G401.6 (cell line): ENCODE measurements at regions not wholly inside any gene's neighbourhood (a gene's known extent, or its start where the extent isn't known, plus 50 kb on each side); places are given as distances from the start of the nearest gene placed in this dataset.

Experiments used
- FAIRE-seq: peaks from 2 replicates; lab custom pipeline; 2012; peaks lifted over from hg19 to GRCh38; lab: Jason Lieb, UNC

DNA sequence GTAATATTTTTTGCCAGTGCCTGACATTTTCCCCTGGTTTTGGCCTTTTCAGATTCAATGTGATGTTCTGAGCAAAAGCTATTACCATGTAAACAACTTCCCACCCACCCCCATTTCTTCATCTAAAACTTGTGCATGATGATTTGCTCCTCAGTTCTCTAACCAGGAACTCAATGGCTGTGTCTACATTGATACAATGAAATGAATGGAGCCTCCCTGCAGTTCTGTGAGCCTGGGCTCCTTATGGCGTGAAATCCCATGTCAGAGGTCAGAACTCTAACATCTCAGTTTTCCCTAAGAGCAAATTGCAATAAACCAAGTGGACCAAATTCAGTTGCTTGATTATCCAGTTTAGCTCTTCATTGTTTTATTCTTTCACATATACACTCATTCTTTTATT lies 534.8 kb upstream of the LCORL start:
- FAIRE-seq = no peak

- no peak for FAIRE-seq
Observed at GRCh38 chr4:18540349-18540748, 518.8 kb upstream of the LCORL start.

DNA sequence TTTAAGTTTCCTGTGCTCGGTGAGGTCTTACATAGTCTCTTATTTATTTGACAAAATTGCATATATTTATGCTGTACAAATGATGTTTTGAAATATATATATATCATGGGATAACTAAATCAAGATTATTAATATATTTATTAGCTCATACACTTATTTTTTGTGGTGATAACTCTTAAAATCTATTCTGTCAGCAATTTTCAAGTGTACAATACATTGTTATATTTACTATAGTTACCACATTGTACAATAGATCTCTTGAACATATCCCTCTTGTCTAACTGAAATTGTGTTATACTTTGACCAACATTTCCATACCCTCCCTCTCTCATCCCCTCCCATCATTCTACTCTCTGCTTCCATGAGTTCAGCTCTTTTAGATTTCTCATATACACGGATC lies 516.6 kb upstream of the LCORL start:
- FAIRE-seq = no peak

DNA sequence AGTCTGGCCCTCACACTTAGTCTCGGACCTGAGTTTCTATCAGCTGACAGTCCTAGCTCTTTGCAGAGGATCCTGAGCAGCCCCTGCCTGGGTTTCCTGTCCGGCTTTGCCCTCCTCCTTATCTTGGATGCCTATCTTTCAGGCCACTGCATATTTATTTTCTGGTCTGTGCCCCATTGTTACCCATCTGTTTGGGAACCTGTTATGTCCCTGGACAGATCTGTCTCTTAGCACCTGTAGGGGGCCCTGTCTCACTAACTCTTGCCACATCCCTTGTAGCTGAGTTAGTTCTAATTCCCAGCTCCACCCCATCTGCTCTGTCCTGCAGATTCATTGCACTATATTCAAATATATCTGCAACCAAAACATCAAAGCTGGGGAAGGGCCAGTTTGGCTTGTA lies 514.9 kb upstream of the LCORL start:
- FAIRE-seq = no peak

DNA sequence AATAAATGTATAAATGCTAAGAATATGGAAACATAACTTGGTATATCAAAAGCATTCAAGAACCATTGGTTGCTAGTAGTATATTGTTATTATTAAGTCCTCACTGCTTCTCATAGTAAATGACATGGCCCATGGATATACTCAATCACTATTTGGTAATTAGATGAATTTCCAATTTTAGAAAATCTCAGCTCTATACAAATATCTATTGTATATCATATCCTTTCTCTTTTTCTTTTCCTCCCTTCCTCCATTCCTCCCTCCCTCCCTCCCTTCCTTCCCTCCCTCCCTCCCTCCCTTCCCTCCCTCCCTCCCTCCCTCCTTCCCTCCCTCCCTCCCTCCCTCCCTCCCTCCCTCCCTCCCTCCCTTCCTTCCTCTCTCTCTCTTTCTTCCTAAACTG lies 514.4 kb upstream of the LCORL start:
- no peak for FAIRE-seq

GRCh38 chr4:18533262-18533775 lies 511.8 kb upstream of the LCORL start:
- FAIRE-seq = no peak

GRCh38 chr4:18531731-18532130 lies 510.2 kb upstream of the LCORL start:
- no peak for FAIRE-seq

DNA sequence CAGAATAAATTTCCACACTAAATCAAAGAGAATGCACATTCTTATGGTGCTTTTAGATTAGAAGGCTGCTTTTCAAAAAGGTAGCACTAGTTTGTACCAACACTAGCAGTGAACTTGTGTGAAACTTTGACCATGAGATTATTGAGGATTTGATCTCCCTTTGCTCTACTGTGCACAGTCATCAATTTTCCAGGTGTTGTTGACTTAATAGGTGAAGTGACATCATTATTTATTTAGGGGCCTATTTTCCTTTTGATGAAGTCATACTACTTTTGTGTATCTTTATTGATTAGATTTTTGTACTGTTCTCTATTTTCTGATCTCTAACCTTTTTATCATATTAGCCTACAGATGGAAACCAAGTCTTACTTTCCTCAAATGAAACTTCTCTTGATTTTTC lies 507.9 kb upstream of the LCORL start:
- FAIRE-seq = peak; percentile 3

- no peak for FAIRE-seq
Observed at GRCh38 chr4:18524667-18525066, 503.1 kb upstream of the LCORL start.

DNA sequence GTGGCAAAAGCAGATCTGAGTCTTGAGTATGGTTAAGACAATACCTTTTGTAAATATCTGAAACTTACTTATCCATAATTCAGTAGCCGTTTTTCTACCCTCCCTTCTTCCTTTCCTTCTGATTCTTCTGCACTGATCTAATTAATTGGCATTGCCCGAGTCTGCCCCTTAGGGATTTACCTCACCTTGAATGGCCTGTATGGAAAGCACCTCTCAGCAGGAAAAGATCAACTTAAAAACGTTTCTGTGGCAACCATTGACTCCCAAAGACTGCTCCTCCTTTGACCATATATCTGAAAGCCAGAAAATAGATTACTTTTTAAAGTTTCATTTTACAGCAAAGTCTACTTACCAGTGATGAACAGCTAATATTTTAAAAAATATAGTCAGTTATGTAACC lies 496.5 kb upstream of the LCORL start:
- FAIRE-seq = no peak

GRCh38 chr4:18513861-18514260 lies 492.3 kb upstream of the LCORL start:
- no peak for FAIRE-seq

DNA sequence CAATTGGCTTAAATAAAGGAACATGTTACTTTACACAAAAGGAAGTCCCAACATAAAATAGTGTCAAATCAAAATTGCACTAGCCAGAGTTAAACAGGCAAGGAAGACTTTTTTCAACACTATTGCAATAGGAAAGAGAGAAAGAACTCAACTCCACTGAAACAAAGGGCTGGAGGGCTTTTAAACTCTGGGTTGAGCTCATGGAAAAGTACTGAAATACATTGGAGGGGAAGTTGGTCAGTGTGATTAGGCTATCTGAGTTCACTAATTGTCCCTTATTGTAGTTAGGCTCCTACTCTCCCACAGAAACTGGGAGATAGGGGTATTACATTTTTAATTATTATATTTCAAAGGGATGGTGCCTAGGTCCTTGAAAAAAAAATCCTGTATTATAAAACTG lies 491.2 kb upstream of the LCORL start:
- no peak for FAIRE-seq

DNA sequence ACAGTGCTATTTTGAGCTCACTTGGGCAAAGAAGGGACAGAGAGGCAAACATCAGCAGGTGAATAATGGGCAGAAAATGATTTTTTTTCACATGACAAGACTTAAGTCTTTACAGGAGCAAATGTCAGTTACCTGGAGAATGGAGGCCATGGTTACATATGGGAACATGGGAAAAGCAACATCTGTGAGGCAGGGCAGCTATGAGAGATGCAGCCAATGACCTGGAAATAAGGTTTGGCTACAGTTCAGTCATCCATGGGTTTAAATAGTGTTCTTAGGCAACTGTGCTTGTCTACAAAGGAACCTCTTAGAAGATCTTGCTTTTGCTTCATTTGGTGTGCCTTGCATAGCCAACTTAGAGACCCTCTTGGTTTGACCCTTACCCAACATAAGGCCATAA lies 490.2 kb upstream of the LCORL start:
- FAIRE-seq = no peak

DNA sequence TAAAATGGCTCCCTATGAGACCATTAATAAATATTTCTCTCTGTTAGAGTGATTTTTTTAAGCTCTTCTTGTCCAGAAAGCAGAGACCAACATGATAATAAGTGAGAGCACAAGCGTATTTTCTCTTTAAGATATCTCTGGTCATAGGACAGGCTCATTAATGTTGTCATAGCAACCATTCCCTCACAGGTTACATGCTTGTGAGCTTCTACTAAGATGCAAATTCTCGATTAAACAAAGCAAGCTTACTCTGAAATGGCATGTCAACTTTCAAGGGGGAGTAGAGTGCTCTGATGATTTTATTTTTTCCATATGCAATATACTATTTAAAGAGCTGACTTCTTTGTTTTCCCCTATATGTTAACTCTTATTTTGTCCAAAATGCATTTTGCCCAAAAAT lies 487.2 kb upstream of the LCORL start:
- FAIRE-seq = no peak

- no peak for FAIRE-seq
Observed at GRCh38 chr4:18480928-18481327, 459.4 kb upstream of the LCORL start.

- no peak for FAIRE-seq
Observed at GRCh38 chr4:18480342-18480741, 458.8 kb upstream of the LCORL start.

DNA sequence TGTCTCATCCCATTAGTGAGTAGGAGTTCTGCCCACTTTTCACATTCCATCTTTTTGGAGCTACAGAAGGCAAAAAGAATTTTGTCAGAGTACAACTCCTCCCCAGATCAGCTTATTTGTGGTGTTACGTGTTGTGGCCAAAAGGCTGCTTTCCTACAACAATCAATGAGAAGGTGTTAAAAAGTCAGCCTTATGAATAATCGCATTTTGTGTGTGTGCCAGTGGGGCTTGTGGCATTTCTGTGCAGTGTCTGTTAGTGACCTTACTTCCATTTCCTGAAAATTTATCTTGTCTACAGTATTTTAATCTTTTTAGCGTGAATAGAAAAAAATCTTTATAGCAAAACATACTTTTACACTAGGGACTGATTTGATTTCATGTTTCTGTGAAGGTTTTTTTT lies 458.3 kb upstream of the LCORL start:
- no peak for FAIRE-seq

- no peak for FAIRE-seq
Observed at GRCh38 chr4:18463987-18464559, 442.5 kb upstream of the LCORL start.

GRCh38 chr4:18458465-18458864 lies 436.9 kb upstream of the LCORL start:
- FAIRE-seq = no peak

GRCh38 chr4:18454349-18454748 lies 432.8 kb upstream of the LCORL start:
- FAIRE-seq = no peak

- FAIRE-seq = no peak
Observed at GRCh38 chr4:18445110-18445509, 423.6 kb upstream of the LCORL start.

DNA sequence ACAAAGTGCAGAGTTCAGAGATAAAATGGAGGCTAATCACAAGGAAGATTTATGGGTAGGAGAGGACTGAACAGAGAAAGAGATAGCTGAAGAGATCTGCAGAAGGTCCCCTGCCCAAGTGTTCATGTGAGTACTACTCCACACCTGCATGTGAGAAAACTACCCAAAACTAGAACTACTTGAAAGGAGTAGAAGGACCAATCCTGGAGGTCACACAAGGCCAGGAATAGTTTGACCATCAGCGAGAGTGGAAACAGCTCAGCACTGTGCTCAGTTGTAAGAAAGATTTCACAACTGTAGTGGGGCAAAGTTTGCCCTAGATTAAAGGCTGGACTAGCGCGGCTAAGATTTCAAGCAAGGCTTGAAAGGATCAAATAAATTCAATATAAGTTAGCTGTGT lies 422.7 kb upstream of the LCORL start:
- FAIRE-seq = no peak

- FAIRE-seq = no peak
Observed at GRCh38 chr4:18442957-18443356, 421.4 kb upstream of the LCORL start.

- no peak for FAIRE-seq
Observed at GRCh38 chr4:18441676-18442075, 420.1 kb upstream of the LCORL start.

DNA sequence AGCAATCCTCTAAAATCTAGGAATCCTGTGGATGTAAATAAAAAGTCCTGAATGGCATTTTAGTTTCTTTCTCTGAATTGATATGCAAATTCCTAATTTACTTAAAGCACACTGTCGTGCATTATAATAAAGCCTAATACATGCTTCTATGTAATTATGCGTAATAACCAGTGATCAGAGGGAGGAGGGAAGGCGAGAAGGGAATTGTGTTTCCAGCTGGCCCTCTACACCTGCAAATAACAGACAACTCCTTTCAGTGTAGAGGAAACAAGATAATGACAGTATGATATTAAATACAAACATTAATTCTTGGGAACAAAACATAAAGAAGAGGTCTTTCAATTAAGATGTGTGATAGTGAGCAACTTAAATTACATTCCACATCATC lies 419.6 kb upstream of the LCORL start:
- no peak for FAIRE-seq
